ENCODE measurements at regions not wholly inside any gene's neighbourhood (a gene's known extent, or its start where the extent isn't known, plus 50 kb on each side); places are given as distances from the start of the nearest gene placed in this dataset.
"Not testable (repeated sequence)": the region's sequence is repeated elsewhere in the genome, so short reads cannot be mapped to it uniquely, and the experiment has no call there.

GRCh38 chr16:5154006-5154405, 56.4 kb upstream of the EEF2KMT start:
- in situ Hi-C loops (cut with HindIII; ENCODE audit: low pct_unique_long_range_greater_than_20kb, low sequenced_read_pairs): not testable (repeated sequence)
- DNase-seq (ENCODE audit: low read depth, low spot score): peak; percentile 20

GRCh38 chr16:5151409-5151808, 53.8 kb upstream of the EEF2KMT start:
- in situ Hi-C loops (cut with HindIII; ENCODE audit: low pct_unique_long_range_greater_than_20kb, low sequenced_read_pairs): not testable (repeated sequence)

More at GRCh38 chr16:5151409-5151808, 53.8 kb upstream of the EEF2KMT start:
- DNase-seq (ENCODE audit: low read depth, low spot score): not testable (repeated sequence)

Small RNAs in the stretch of these regions (small RNA-seq; reads per million reads assigned to genes)
- gene AC007012.1: 0 reads per million in 2 experiments
- gene MIR8065: 0 reads per million in 2 experiments
- 0 to 0.02 reads per million in 2 experiments for gene RNU6-328P
- 0 reads per million in 2 experiments for gene RNU6-457P
- gene RNU7-99P: 0 reads per million in 2 experiments
- 0 reads per million in 2 experiments for gene SNRPCP20
